ENCODE measurements at regions not wholly inside any gene's neighbourhood (a gene's known extent, or its start where the extent isn't known, plus 50 kb on each side); places are given as distances from the start of the nearest gene placed in this dataset.

- H3K4me3 Mint-ChIP-seq, result no peak overlapping the region
- DNase-seq (no peak), ATAC-seq (no peak)
- no peaks in the 10 kb centered on the region for H3K27me3 Mint-ChIP-seq
- H3K9me3 Mint-ChIP-seq (ENCODE audit: low read depth), result no peaks in the 10 kb centered on the region
- no peaks in the 10 kb centered on the region for H3K36me3 Mint-ChIP-seq (ENCODE audit: low read depth)
- intact Hi-C loops (cut with DNase I, micrococcal nuclease), result no loop called here
- no peak overlapping the region for H3K27ac Mint-ChIP-seq
- H3K4me1 Mint-ChIP-seq, result no peaks in the 10 kb centered on the region
- CTCF ChIA-PET, result no interaction called here
- POLR2A ChIA-PET, result no interaction called here
Observed at GRCh38 chr5:5985332-5985731, 393.0 kb downstream of the MED10 start.

DNA sequence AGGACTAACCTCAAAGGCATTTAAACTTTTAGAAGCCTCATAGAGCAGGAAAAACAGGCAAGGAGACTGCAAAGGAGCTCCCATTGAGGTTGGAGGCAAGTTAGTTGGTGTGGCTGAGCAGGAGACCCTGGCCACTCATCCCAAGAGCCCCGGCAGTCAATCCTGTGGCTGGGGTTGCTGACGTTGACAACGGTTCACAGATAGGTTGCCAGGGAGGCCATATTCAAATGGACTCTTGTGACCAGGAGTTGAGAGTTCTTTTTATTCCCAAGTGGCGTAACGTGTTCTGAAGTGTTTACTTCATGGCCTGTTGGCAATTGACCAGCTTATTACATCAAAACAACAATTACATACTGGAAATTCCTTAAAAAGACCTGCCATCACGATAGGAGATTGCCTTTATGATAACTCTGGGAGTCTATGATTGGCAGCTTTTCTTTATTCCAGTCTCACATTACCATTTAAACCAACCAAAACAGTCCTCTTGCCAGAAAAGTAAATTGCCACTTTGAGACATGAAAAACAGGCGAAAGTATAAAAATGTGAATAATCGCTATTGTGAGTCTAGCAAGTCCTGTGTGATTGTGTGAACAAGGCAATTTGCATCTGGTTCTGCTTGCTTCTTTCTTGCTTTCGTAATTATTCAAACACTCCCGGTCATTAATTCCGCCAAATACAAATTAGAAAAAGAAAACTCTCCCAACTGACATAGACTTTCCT, 394.9 kb downstream of the MED10 start:
- POLR2A ChIA-PET, result no interaction called here
- no peaks in the 10 kb centered on the region for H3K9me3 Mint-ChIP-seq (ENCODE audit: low read depth)
- DNase-seq (no peak), ATAC-seq (no peak)
- no peak overlapping the region for H3K4me3 Mint-ChIP-seq
- no peaks in the 10 kb centered on the region for H3K36me3 Mint-ChIP-seq (ENCODE audit: low read depth)
- H3K27ac Mint-ChIP-seq, result no peak overlapping the region
- H3K4me1 Mint-ChIP-seq, result no peaks in the 10 kb centered on the region
- intact Hi-C loops (cut with DNase I, micrococcal nuclease), result no loop called here
- CTCF ChIA-PET, result no interaction called here
- H3K27me3 Mint-ChIP-seq, result no peaks in the 10 kb centered on the region

DNA sequence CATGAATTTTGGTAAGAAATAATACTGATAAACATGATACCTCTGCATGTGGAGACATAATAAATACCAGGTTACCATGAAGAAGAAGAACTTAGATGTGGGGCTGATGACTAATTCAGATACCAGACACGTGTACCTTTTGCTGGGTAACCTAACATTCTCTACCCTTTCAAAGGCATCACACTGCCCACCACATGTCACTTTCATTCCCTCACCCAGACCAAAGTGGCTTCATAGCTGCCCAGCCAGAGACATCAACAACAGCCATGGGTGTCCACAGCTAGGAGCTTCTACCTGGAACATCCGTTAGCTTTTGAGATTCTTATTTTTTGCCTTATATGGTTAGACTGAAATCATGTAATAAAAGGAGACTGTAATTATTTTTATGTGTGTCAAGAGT, 396.8 kb downstream of the MED10 start:
- ATAC-seq, result no peak
- no peak for DNase-seq
- Mint-ChIP-seq H3K4me1 (no peaks in the 10 kb centered on the region), H3K9me3 (ENCODE audit: low read depth) (no peaks in the 10 kb centered on the region), H3K36me3 (ENCODE audit: low read depth) (no peaks in the 10 kb centered on the region), H3K27ac (no peak overlapping the region), H3K27me3 (peaks cover under 1% of the 10 kb centered on the region), H3K4me3 (no peak overlapping the region)
- ChIA-PET CTCF (interaction anchor here (1.0 kb wide), 1 partner anchor 13 kb away, joined by 3 read pairs; no protein-coding TSS in a partner anchor), POLR2A (no interaction called here)
- intact Hi-C loops (cut with DNase I, micrococcal nuclease), result no loop called here

GRCh38 chr5:5980538-5980895, 397.8 kb downstream of the MED10 start:
- Mint-ChIP-seq H3K36me3 (ENCODE audit: low read depth) (no peaks in the 10 kb centered on the region), H3K4me1 (no peaks in the 10 kb centered on the region), H3K9me3 (ENCODE audit: low read depth) (no peaks in the 10 kb centered on the region), H3K27ac (no peak overlapping the region), H3K4me3 (no peak overlapping the region), H3K27me3 (peaks cover 2% of the 10 kb centered on the region)
- intact Hi-C loops (cut with DNase I, micrococcal nuclease), result no loop called here
- DNase-seq (no peak), ATAC-seq (no peak)
- CTCF ChIA-PET, result no interaction called here
- POLR2A ChIA-PET, result no interaction called here

DNA sequence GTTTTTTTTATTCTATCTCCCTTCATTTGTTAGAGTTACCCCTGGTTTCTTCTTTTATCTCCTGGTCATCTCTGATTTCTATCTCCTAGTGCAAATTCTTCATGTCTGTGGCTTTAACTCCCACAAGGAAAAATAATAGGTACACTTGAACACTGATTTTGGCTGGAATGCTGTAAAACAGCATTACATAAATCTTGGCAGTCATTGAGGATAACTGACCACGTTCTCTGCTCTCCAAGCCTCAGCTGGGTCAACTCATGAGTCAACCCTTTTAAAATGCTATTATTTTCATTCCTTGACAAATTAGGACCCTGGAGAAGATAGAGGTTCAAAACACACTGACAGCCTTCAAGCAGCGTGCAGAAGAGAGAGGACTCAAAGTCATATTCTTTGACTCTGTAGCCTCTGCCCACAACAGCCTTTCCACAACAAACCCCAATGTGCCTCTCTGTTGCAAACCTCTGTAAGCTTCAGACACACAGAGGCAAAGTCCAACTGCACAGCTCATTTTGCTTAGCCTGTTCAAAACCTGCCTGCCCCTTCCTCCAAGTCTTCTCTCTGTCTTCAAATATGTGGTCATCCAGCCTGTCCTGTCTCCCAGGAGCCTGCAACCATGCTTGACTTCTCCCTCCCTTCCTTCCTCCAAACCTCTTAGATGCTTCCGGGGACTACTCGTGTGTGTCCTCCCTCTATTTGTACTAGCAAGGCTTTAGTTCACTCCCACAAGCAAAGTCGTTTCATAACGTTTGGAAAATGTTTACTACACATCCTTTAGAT, 398.4 kb downstream of the MED10 start:
- no peak for ATAC-seq
- ChIA-PET CTCF (no interaction called here), POLR2A (no interaction called here)
- H3K9me3 Mint-ChIP-seq (ENCODE audit: low read depth), result no peaks in the 10 kb centered on the region
- peaks cover 2% of the 10 kb centered on the region for H3K27me3 Mint-ChIP-seq
- intact Hi-C loops (cut with DNase I, micrococcal nuclease), result no loop called here
- no peak overlapping the region for H3K4me3 Mint-ChIP-seq
- no peaks in the 10 kb centered on the region for H3K4me1 Mint-ChIP-seq
- DNase-seq, result no peak
- no peak overlapping the region for H3K27ac Mint-ChIP-seq
- no peaks in the 10 kb centered on the region for H3K36me3 Mint-ChIP-seq (ENCODE audit: low read depth)

GRCh38 chr5:5979377-5979760, 399.0 kb downstream of the MED10 start:
- CTCF ChIA-PET, result no interaction called here
- H3K9me3 Mint-ChIP-seq (ENCODE audit: low read depth), result no peaks in the 10 kb centered on the region
- peaks cover 2% of the 10 kb centered on the region for H3K27me3 Mint-ChIP-seq
- H3K4me3 Mint-ChIP-seq, result no peak overlapping the region
- H3K4me1 Mint-ChIP-seq, result no peaks in the 10 kb centered on the region
- ATAC-seq (no peak), DNase-seq (no peak)
- H3K36me3 Mint-ChIP-seq (ENCODE audit: low read depth), result no peaks in the 10 kb centered on the region
- POLR2A ChIA-PET, result no interaction called here
- H3K27ac Mint-ChIP-seq, result no peak overlapping the region
- intact Hi-C loops (cut with DNase I, micrococcal nuclease), result no loop called here

DNA sequence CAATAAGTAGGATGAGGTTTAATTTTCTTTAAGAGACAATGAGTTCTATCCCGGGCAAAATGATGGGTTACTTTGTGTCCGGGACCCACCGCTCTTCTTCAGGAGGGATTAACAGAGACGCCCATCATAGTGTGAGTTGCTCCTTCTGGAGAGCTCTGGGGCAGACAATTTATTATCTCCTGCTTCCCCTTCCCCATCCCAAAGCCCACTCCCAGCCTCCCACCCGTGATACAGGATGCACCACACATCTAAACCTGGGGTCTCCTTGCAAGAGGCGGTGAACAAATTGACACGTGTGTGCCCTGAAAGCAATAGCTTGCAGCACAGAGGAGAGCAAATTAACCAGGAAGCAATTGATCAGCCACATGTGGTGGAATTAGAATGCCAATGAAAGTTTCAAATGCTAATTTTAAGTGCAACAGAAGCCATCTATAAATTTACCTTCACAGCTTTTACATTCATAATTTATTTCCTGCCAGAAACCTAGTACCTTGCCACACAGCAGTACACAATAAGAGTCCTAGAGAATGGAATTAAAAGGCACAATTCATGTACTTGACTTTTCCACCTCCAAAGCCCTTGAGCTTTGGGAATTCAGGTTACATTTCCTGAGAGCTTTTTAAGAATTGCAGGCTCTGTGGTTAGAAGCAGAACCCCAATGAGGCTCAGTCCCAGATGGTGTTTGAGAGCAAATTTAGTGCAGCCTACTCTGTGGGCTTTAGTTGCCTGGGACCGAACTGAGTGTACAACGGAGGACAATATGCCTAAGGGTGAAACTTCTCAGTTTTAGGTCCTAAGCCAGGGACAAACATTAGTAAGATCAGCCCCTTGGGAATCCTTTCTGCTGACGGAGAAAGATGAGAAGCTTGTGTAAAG, 399.6 kb downstream of the MED10 start:
- ChIA-PET POLR2A (no interaction called here), CTCF (no interaction called here)
- Mint-ChIP-seq H3K27ac (no peak overlapping the region), H3K36me3 (ENCODE audit: low read depth) (no peaks in the 10 kb centered on the region), H3K4me1 (no peaks in the 10 kb centered on the region), H3K9me3 (ENCODE audit: low read depth) (no peaks in the 10 kb centered on the region), H3K4me3 (no peak overlapping the region), H3K27me3 (peaks cover 2% of the 10 kb centered on the region)
- no peak for ATAC-seq
- DNase-seq, result no peak
- intact Hi-C loops (cut with DNase I, micrococcal nuclease), result no loop called here

GRCh38 chr5:5971203-5971602, 407.1 kb downstream of the MED10 start:
- Mint-ChIP-seq H3K27ac (no peak overlapping the region), H3K4me3 (no peak overlapping the region), H3K27me3 (peaks cover 9% of the 10 kb centered on the region), H3K4me1 (no peaks in the 10 kb centered on the region), H3K9me3 (ENCODE audit: low read depth) (no peaks in the 10 kb centered on the region), H3K36me3 (ENCODE audit: low read depth) (no peaks in the 10 kb centered on the region)
- DNase-seq (no peak), ATAC-seq (no peak)
- intact Hi-C loops (cut with DNase I, micrococcal nuclease), result no loop called here
- ChIA-PET CTCF (no interaction called here), POLR2A (no interaction called here)

GRCh38 chr5:5969942-5970483, 408.3 kb downstream of the MED10 start:
- H3K9me3 Mint-ChIP-seq (ENCODE audit: low read depth), result peaks cover 3% of the 10 kb centered on the region
- POLR2A ChIA-PET, result no interaction called here
- no peaks in the 10 kb centered on the region for H3K36me3 Mint-ChIP-seq (ENCODE audit: low read depth)
- DNase-seq, result no peak
- H3K4me1 Mint-ChIP-seq, result no peaks in the 10 kb centered on the region
- H3K4me3 Mint-ChIP-seq, result no peak overlapping the region
- intact Hi-C loops (cut with DNase I, micrococcal nuclease), result no loop called here
- ATAC-seq, result no peak
- no peak overlapping the region for H3K27ac Mint-ChIP-seq
- CTCF ChIA-PET, result no interaction called here
- peaks cover 9% of the 10 kb centered on the region for H3K27me3 Mint-ChIP-seq

- POLR2A ChIA-PET, result interaction anchor here (0.6 kb wide), 1 partner anchor 40 kb away, joined by 3 read pairs; no protein-coding TSS in a partner anchor
- Mint-ChIP-seq H3K36me3 (ENCODE audit: low read depth) (no peaks in the 10 kb centered on the region), H3K4me1 (no peaks in the 10 kb centered on the region), H3K27ac (no peak overlapping the region), H3K4me3 (no peak overlapping the region), H3K9me3 (ENCODE audit: low read depth) (peaks cover 7% of the 10 kb centered on the region), H3K27me3 (peaks cover 9% of the 10 kb centered on the region)
- ATAC-seq (no peak), DNase-seq (no peak)
- CTCF ChIA-PET, result no interaction called here
- intact Hi-C loops (cut with DNase I, micrococcal nuclease), result no loop called here
Observed at GRCh38 chr5:5968981-5969380, 409.4 kb downstream of the MED10 start.

DNA sequence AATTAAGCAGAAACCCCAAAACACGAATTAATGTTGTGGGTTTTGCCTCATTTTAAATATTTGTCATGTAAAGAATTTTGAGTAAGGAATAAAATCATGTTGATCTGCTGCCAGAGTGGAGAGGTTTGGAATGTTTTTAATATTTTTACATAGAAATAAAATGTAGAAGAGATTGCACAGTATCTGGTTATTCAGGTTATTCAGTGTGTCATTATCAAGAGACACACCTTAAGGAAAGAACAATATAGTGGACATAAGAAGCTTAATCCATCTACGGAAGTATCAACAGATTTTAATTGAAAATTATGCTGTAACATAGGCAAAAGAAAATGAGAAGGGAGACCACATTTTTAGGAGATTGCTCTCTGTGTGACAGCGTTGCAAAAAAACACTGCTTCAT, 410.4 kb downstream of the MED10 start:
- DNase-seq (no peak), ATAC-seq (no peak)
- Mint-ChIP-seq H3K9me3 (ENCODE audit: low read depth) (peaks cover 9% of the 10 kb centered on the region), H3K36me3 (ENCODE audit: low read depth) (no peaks in the 10 kb centered on the region), H3K4me1 (no peaks in the 10 kb centered on the region), H3K27ac (no peak overlapping the region), H3K4me3 (no peak overlapping the region), H3K27me3 (peaks cover 7% of the 10 kb centered on the region)
- POLR2A ChIA-PET, result no interaction called here
- CTCF ChIA-PET, result no interaction called here
- intact Hi-C loops (cut with DNase I, micrococcal nuclease), result no loop called here

DNA sequence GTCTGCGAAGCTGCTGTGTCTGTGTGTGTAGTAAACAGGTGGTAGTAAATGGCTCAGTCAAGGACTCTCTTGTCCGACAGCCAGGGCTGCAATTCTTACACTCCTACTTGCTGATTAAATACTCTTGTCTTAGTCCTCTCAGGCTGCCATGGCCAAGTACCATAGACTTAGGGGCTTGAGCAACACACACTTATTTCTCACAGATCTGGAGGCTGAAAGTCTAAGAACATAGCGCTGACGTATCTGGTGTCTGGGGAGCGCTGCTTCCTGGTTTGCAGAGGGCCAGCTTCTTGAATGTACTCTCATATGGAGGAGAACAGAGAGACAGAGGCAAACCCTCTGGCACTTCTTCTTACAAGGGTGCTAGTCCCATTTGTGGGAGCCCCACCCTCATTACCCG, 411.0 kb downstream of the MED10 start:
- Mint-ChIP-seq H3K4me3 (no peak overlapping the region), H3K36me3 (ENCODE audit: low read depth) (no peaks in the 10 kb centered on the region), H3K27ac (no peak overlapping the region), H3K27me3 (peaks cover 6% of the 10 kb centered on the region), H3K4me1 (no peaks in the 10 kb centered on the region), H3K9me3 (ENCODE audit: low read depth) (peaks cover 9% of the 10 kb centered on the region)
- no peak for ATAC-seq
- ChIA-PET POLR2A (no interaction called here), CTCF (no interaction called here)
- intact Hi-C loops (cut with DNase I, micrococcal nuclease), result no loop called here
- no peak for DNase-seq

Measured in activated CD4-positive, alpha-beta T cell treated with anti-CD3 and anti-CD28 coated beads for 36 hours (primary cell).